AG04449 (cell line): ENCODE measurements at regions not wholly inside any gene's neighbourhood (a gene's known extent, or its start where the extent isn't known, plus 50 kb on each side); places are given as distances from the start of the nearest gene placed in this dataset.

Experiments used
- CTCF ChIA-PET: fragments of 350-600 bp; formaldehyde crosslinking; extraction: SDS; loops from one replicate; lab custom pipeline; 2021; ENCODE audit warnings: antibody characterized with exemption; lab: Yijun Ruan, JAX
- POLR2A ChIA-PET: fragments of 400-600, 350-600 bp; formaldehyde crosslinking; extraction: SDS; loops from one replicate; lab custom pipeline; 2020; ENCODE audit warnings: antibody characterized with exemption, inconsistent platforms; lab: Yijun Ruan, JAX
- DNase-seq: peaks from one replicate; pipeline ENCODE4 v3.0.0-alpha.2; 2010; ENCODE audit warnings: low read depth, low spot score
- H3K4me3 ChIP-seq: 2 replicates; pipeline ENCODE4 v1.5.1; 2011; ENCODE audit warnings: low read depth, mild to moderate bottlenecking, control low read depth, low read length
- CTCF ChIP-seq: IDR thresholded peaks from one replicate; pipeline ENCODE4 v1.5.1; 2011; ENCODE audit warnings: mild to moderate bottlenecking, moderate library complexity, low read length, control low read depth, inconsistent platforms; ENCODE audit not compliant: insufficient read depth; ENCODE audit errors: missing control alignments

DNA sequence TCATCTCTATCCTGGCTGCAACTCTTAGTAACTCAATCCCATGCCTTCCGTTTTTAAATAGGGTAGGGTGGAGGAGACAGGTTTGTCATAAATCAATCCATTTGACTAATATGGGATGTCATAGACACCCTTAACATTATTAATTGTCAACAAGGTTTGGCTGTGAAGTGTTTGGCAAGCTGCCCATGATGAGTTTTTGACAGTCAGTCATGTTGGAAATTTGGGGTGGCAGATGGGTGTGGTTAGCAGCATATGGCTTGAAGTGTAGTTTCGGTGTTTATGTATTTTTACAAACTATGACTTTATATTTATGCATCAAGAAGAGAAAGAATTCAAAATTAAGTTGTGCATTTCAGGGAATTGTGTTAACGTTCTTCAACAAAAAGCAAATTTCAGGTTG, 221.8 kb upstream of the CDH5 start:
- DNase-seq: no peak
- H3K4me3 ChIP-seq: no peak overlapping the region
- ChIA-PET POLR2A (no interaction called here), CTCF (no interaction called here)
- TF ChIP-seq CTCF: no peak

- no peak for DNase-seq
These were observed 223.1 kb upstream of the CDH5 start for GRCh38 chr16:66143415-66143814.

DNA sequence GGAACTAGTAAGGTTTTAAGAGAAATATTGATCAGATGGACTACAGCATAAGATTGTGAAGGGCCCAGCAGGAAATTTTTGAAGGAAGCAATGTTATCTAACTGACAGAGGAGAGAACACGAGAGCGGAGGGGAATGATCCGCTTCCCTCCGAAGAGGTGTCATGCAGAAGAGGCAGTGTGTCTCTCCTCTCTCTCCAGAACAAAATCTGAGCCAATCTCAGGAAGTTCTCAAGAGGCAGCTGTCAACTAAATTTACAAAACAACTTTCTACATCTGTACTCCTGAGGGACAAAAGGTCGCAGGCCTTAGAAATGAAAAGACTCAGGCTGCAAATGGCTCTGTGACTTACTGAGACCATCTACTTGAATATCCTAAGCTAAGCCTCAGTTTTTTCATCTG, 224.6 kb upstream of the CDH5 start:
- no peak overlapping the region for H3K4me3 ChIP-seq
- ChIA-PET POLR2A (no interaction called here), CTCF (interaction anchor here (1.4 kb wide), 1 partner anchor 11 kb away, joined by 4 read pairs; no protein-coding TSS in a partner anchor)
- no peak for DNase-seq
- TF ChIP-seq CTCF: no peak

More at GRCh38 chr16:66143415-66143814, 223.1 kb upstream of the CDH5 start:
- H3K4me3 ChIP-seq: no peak overlapping the region
- CTCF ChIA-PET: no interaction called here
- TF ChIP-seq CTCF: no peak
- POLR2A ChIA-PET: no interaction called here

- TF ChIP-seq CTCF: no peak
- POLR2A ChIA-PET: no interaction called here
- CTCF ChIA-PET: interaction anchor here (1.5 kb wide), 1 partner anchor 15 kb away, joined by 3 read pairs; no protein-coding TSS in a partner anchor
- no peak overlapping the region for H3K4me3 ChIP-seq
- DNase-seq: no peak
These were observed 228.6 kb upstream of the CDH5 start for GRCh38 chr16:66137853-66138252.

DNA sequence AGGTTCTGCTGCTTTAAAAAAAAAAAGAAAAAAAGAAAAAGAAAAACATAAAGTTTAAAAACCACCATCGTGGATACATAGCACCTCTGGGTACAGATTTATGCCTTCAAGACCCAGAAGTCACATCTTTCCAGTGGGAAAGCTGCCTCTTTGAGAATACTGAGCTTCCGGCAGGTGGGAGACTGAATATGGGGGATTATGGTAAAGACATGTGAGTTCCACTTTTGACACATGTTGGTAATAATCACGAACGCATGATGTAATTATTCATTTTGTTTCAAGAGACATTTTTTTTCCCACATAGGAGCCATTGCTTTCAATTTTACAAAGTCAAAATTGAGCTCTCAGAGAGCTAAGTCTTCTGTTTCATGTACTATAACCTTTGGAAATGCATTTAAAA, 229.7 kb upstream of the CDH5 start:
- CTCF ChIA-PET: interaction anchor here (0.7 to 1.5 kb wide), 3 partner anchors 16 to 923 kb away, joined by 3 read pairs; no protein-coding TSS in a partner anchor
- POLR2A ChIA-PET: no interaction called here
- H3K4me3 ChIP-seq: no peak overlapping the region
- TF ChIP-seq CTCF: no peak
- no peak for DNase-seq

DNA sequence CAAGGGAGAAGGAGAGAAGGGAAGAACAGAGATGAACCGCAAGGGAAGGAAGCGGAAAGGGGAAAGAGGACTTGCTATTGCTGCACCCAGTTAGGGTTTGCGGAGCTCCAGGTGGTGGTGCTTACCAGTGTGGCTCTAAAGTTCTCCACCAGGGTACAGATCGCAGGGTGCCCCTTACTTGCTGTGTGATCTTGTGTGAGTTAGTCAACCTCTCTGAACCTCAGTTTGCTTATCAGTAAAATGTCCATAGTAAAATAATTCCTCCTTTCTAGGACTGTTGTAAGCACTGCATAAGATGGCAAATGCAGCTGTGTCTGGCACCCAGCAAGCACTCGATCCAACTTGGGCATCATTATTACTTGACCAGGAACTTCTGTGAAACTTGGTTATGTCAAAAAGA, 230.7 kb upstream of the CDH5 start:
- no peak overlapping the region for H3K4me3 ChIP-seq
- TF ChIP-seq CTCF: no peak
- no peak for DNase-seq
- ChIA-PET POLR2A (no interaction called here), CTCF (interaction anchor here (1.4 kb wide), 1 partner anchor 11 kb away, joined by 5 read pairs; no protein-coding TSS in a partner anchor)
